Retinal pigment epithelial cell (primary cell): ENCODE measurements at regions not wholly inside any gene's neighbourhood (a gene's known extent, or its start where the extent isn't known, plus 50 kb on each side); places are given as distances from the start of the nearest gene placed in this dataset.
A peak's percentile ranks its signal among the peaks of the same experiment; 100 is the strongest.
"Not testable (repeated sequence)": the region's sequence is repeated elsewhere in the genome, so short reads cannot be mapped to it uniquely, and the experiment has no call there.

Experiments
- DNase-seq: peaks from one replicate; pipeline ENCODE4 v3.0.0-alpha.2; 2010; ENCODE audit warnings: low read depth
- H3K4me3 ChIP-seq: 2 replicates; pipeline ENCODE4 v1.5.1; 2011; ENCODE audit warnings: mild to moderate bottlenecking, low read length, control low read depth, moderate library complexity
- CTCF ChIP-seq: conservative IDR thresholded peaks from 2 replicates; pipeline ENCODE4 v1.5.1; 2011; ENCODE audit warnings: low read depth, low read length, control low read depth, inconsistent platforms

- no peak for DNase-seq
- TF ChIP-seq CTCF = peak; percentile 54
- H3K4me3 ChIP-seq = no peak overlapping the region
Observed at GRCh38 chr11:69912911-69913451, 93.8 kb upstream of the FGF3 start.

GRCh38 chr11:69913591-69914285, 94.5 kb upstream of the FGF3 start:
- no peak for DNase-seq
- H3K4me3 ChIP-seq = no peak overlapping the region
- no peak for TF ChIP-seq CTCF

DNA sequence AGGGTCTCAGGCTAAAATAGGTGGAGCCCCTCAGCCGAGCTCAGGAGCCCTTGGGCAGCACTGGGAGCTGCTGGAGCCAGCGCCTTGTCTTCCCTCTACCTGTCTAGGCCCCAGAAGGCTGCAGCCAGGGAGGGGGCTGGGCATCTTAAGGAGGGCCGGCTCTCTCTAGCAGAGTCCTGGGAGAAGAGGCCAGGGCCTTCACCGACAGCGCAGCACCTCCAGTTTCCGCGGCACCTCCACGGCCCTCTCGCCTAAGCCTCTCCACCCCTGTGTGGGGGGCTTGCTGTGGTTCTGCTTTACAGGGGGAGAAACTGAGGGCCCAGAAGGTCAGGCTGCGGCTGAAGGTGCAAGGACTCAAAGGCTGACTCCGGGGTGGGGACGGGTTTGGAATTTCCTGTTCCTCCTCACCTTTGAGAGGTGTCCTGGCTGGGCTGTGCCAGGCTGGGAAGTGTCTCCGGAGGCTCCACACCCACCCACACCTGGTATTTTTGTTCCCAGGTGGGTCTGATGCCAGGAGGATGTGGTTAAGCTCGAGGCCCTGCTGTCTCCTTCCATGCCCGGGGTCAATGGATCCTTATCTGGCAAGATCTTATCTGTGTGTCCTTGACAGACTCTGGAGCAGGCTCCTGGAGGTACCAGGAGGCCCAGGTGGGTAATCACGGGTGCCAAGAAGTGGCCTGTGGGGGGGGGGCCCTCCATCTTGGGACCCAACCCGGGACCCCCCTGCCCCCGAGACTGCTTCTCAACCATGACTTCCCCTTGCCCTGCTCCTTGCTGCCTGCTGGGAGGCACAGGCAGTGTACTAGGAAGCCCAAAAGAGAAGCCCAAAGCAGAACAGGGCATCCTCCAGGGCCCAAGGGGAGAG, 95.3 kb upstream of the FGF3 start:
- DNase-seq = no peak
- TF ChIP-seq CTCF = no peak

GRCh38 chr11:69915151-69915500, 95.9 kb upstream of the FGF3 start:
- DNase-seq = no peak
- TF ChIP-seq CTCF = no peak
- H3K4me3 ChIP-seq = no peak overlapping the region

More for the DNA sequence above, 95.3 kb upstream of the FGF3 start:
- H3K4me3 ChIP-seq = no peak overlapping the region

GRCh38 chr11:69915501-69916250, 96.5 kb upstream of the FGF3 start:
- TF ChIP-seq CTCF = peak; percentile 82
- no peak overlapping the region for H3K4me3 ChIP-seq
- no peak for DNase-seq

DNA sequence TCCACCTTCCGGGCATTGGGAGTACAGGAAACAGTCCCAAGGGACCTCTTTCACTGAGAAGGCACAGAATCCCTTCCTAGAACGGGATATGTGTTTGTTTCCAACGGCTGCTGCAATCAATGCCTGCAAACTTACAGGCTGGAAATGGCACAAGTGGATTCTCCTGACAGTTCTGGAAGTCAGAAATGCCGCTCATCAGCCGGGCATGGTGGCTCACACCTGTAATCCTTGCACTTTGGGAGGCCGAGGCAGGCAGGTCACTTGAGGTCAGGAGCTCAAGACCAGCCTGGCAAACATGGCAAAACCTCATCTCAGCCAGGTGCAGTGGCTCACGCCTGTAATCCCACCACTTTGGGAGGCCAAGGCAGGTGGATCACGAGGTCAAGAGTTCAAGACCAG, 97.0 kb upstream of the FGF3 start:
- not testable (repeated sequence) for DNase-seq, H3K4me3 ChIP-seq

DNA sequence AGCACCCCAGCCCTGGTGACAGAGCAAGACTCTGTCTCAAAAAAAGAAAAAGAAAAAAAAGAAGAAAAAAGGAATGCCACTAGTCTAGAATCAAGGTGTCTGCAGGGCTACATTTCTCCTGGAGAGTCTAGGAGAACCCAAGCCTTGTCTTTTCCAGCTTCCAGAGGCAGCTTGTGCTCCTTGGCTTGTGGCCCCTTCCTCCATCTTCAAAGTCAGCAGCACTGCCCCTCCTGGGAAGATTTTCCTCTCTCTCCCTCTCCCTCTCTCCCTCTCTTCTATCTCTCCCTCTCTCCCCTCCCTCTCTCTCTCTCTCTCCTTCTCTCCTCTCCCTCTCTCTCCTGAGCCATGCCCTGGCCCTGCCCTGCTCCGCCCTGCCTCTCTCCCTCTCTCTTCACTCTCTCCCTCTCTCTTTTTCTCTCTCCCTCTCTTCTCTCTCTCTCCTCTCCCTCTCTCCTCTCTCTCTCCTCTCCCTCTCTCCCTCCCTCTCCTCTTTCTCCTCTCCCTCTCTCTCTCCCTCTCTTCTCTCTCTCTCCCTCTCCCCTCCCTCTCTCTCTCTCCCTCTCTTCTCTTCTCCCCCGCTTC, 97.7 kb upstream of the FGF3 start:
- no peak overlapping the region for H3K4me3 ChIP-seq
- DNase-seq = no peak
- no peak for TF ChIP-seq CTCF
